ENCODE measurements at regions not wholly inside any gene's neighbourhood (a gene's known extent, or its start where the extent isn't known, plus 50 kb on each side); places are given as distances from the start of the nearest gene placed in this dataset.

DNA sequence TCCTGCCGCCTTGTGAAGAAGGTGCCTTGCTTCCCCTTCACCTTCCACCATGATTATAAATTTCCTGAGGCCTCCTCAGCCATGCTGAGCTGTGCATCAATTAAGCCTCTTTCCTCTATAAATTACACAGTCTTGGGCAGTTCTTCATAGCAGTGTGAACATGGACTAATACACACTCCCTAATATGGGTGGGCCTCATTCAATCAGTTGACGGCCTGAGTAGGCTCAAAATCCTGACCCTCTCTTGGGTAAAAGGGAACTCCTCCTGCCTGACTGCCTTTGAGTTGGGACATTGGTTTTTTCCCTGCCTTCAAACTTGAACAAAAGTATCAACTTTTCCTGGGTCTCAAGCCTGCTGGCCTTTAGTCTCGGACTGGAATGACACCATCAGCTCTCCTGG is 96.6 kb upstream of the PROKR2 start:
- Histone ChIP-seq H3K4me3 (no peak overlapping the region), H3K27ac (no peak overlapping the region), H3K9me3 (peaks cover 0 to 6% (median 0%) of the 10 kb centered on the region in 8 donors), H3K4me1 (no peaks in the 10 kb centered on the region), H3K27me3 (replicated peaks in 1 of 7) (peaks cover 0 to 16% (median 0%) of the 10 kb centered on the region in 7 donors), H3K36me3 (no peaks in the 10 kb centered on the region)
- WGBS, 5 donors = 89 to 97% (median 95%) methylated on average over 3 of the region's 3 CpGs
- DNase-seq = no peak
- intact Hi-C loops (cut with DNase I; ENCODE audit: low total_unique reads) = no loop called here
- TF ChIP-seq POLR2A (IDR thresholded peaks at IDR 0.05) (no peak), CTCF (IDR thresholded peaks at IDR 0.05 in 8 of 11, conservative IDR thresholded peaks at IDR 0.05 in 3 of 11) (no peak), POLR2AphosphoS5 (IDR thresholded peaks at IDR 0.05) (no peak)

- TF ChIP-seq POLR2A (IDR thresholded peaks at IDR 0.05) (no peak), CTCF (IDR thresholded peaks at IDR 0.05 in 8 of 11, conservative IDR thresholded peaks at IDR 0.05 in 3 of 11) (no peak), POLR2AphosphoS5 (IDR thresholded peaks at IDR 0.05) (no peak)
- Histone ChIP-seq H3K36me3 (no peaks in the 10 kb centered on the region), H3K4me1 (no peaks in the 10 kb centered on the region), H3K9me3 (peaks cover 0 to 6% (median 0%) of the 10 kb centered on the region in 8 donors), H3K27ac (no peak overlapping the region), H3K27me3 (replicated peaks in 1 of 7) (peaks cover 0 to 18% (median 0%) of the 10 kb centered on the region in 7 donors), H3K4me3 (no peak overlapping the region)
- DNase-seq = no peak
- intact Hi-C loops (cut with DNase I; ENCODE audit: low total_unique reads) = no loop called here
Measured at GRCh38 chr20:5410470-5410869, 93.7 kb upstream of the PROKR2 start.

DNA sequence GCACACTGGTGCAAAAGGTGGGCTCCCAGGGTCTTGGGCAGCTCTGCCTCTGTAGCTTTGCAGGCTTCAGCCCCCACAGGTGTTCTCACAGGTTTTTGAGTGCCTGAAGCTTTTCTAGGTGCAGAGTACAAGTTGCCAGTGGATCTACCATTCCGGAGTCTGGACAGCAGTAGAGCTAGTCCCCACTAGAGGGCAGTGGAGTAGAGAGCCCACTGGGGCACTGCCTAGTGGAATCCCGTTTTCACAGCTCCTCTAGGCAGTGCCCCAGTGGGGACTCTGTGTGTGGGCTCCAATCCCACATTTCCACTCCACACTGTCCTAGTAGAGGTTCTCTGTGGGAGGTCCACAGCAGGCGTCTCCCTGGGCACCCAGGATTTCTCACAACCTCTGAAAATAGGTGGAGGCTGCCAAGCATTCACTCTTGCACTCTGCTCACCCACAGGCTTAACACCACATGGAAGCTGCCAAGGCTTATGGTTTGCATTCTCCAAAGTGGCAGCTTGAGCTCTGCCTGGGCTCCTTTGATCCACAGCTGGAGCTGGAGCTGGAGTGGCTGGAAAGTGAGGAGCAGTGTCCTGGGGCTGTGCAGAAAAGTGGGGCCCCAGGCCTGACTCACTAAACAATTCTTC is 86.3 kb upstream of the PROKR2 start:
- Histone ChIP-seq H3K9me3 (peaks cover 0 to 24% (median 5%) of the 10 kb centered on the region in 8 donors), H3K4me1 (no peaks in the 10 kb centered on the region), H3K36me3 (no peaks in the 10 kb centered on the region), H3K27ac (no peak overlapping the region), H3K4me3 (no peak overlapping the region), H3K27me3 (replicated peaks in 1 of 7) (peaks cover 0 to under 1% (median 0%) of the 10 kb centered on the region in 7 donors)
- TF ChIP-seq CTCF (IDR thresholded peaks at IDR 0.05 in 8 of 11, conservative IDR thresholded peaks at IDR 0.05 in 3 of 11) (peak in 5 of 11 experiments; percentile 20 to 48 (median 28)), POLR2A (IDR thresholded peaks at IDR 0.05) (no peak), POLR2AphosphoS5 (IDR thresholded peaks at IDR 0.05) (no peak)
- intact Hi-C loops (cut with DNase I; ENCODE audit: low total_unique reads) = no loop called here
- DNase-seq = no peak
- 11 to 33% (median 24%) methylated on average over 1 to 3 of the region's 3 CpGs for WGBS, 5 donors

DNA sequence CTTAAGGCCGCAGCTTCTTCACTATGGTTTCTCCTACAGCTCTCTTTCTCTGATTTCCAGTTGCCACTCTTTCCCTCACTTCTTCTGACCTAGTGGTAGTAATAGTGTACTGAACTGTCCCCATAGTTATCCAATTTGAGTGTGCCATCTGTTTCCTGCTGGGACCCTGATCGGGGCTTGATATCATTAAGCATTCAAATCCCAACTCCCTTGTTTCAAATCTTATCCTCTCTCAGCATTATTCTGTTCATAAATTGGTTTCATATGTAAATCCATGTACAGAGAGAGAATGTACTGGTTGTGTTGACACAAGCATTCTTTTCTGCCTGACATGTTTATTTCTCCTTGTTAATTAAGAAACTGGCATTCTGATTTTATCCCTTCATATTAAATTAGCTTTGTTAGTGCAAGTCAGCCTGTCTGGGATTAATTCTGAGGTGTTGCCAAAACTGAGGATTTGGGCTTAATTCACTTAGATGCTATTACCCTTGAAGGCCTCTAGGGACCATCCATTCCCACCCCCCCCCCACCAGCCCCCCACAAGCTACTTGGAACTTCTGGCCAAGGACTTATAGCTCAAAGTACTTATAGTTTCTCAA is 84.6 kb upstream of the PROKR2 start:
- H3K4me3 ChIP-seq = no peak overlapping the region
- no peaks in the 10 kb centered on the region for H3K27me3 ChIP-seq (replicated peaks in 1 of 7)
- DNase-seq = no peak
- 72 to 86% (median 77%) methylated on average over 2 of the region's 2 CpGs for WGBS, 5 donors
- peaks cover 0 to 24% (median 5%) of the 10 kb centered on the region in 8 donors for H3K9me3 ChIP-seq
- H3K4me1 ChIP-seq = no peaks in the 10 kb centered on the region
- no peak overlapping the region for H3K27ac ChIP-seq
- no peak for TF ChIP-seq POLR2AphosphoS5 (IDR thresholded peaks at IDR 0.05)
- no peak for TF ChIP-seq CTCF (IDR thresholded peaks at IDR 0.05 in 8 of 11, conservative IDR thresholded peaks at IDR 0.05 in 3 of 11)
- TF ChIP-seq POLR2A (IDR thresholded peaks at IDR 0.05) = no peak
- H3K36me3 ChIP-seq = no peaks in the 10 kb centered on the region
- intact Hi-C loops (cut with DNase I; ENCODE audit: low total_unique reads) = no loop called here

All from spleen (tissue), 11 donors.